SH-SY5Y (cell line): ENCODE measurements at regions not wholly inside any gene's neighbourhood (a gene's known extent, or its start where the extent isn't known, plus 50 kb on each side); places are given as distances from the start of the nearest gene placed in this dataset.

ENCODE experiments used
- GATA2 ChIP-seq: IDR thresholded peaks from 2 replicates; pipeline ENCODE4 v1.6.1; 2011; ENCODE audit warnings: mild to moderate bottlenecking, low read depth, low read length
- GATA3 ChIP-seq: IDR thresholded peaks from 2 replicates; pipeline ENCODE4 v1.6.1; 2011; ENCODE audit warnings: low read depth, mild to moderate bottlenecking, low read length, moderate library complexity

- no peak for TF ChIP-seq GATA2
- no peak for TF ChIP-seq GATA3
Measured at GRCh38 chr2:128564551-128564950, 245.9 kb upstream of the HS6ST1 start.
